A549 (cell line): ENCODE measurements at regions not wholly inside any gene's neighbourhood (a gene's known extent, or its start where the extent isn't known, plus 50 kb on each side); places are given as distances from the start of the nearest gene placed in this dataset.

Experiments used
- BHLHE40 ChIP-seq: IDR thresholded peaks from 2 replicates; pipeline ENCODE4 v1.6.1; 2012; ENCODE audit warnings: low read depth, low read length, inconsistent platforms
- ESRRA ChIP-seq: fragments of 150-350 bp; IDR thresholded peaks from 2 replicates; pipeline ENCODE4 v1.6.1; 2014; ENCODE audit warnings: mild to moderate bottlenecking, low read length, borderline replicate concordance
- KDM1A ChIP-seq: fragments of 200-600 bp; sonication (generic); IDR thresholded peaks from 2 replicates; pipeline ENCODE4 v1.6.1; 2016; ENCODE audit warnings: low read depth, mild to moderate bottlenecking
- MYC ChIP-seq: IDR thresholded peaks from 2 replicates; pipeline ENCODE4 v1.6.1; 2012; ENCODE audit warnings: mild to moderate bottlenecking, inconsistent platforms, low read length, improper control_type of control experiment, borderline replicate concordance
- RAD21 ChIP-seq, 2 experiments: fragments of >200 bp in 1 of 2; sonication (Bioruptor Twin) in 1 of 2; formaldehyde crosslinking in 1 of 2; IDR thresholded peaks in 1 of 2; conservative IDR thresholded peaks in 1 of 2; 2 replicates in 1 of 2; 3 replicates in 1 of 2; pipeline ENCODE4 v1.6.1; 2012 to 2018; ENCODE audit warnings: inconsistent platforms in 1 of 2
- RCOR1 ChIP-seq: fragments of 150-350 bp; IDR thresholded peaks from 2 replicates; pipeline ENCODE4 v1.6.1; 2014; ENCODE audit warnings: antibody characterized with exemption, low read length, low read depth
- TFCP2L1 ChIP-seq: fragments of 250-450 bp; sonication (Bioruptor Pico); IDR thresholded peaks from 2 replicates; pipeline ENCODE4 v1.5.0; 2021; ENCODE audit warnings: mild to moderate bottlenecking
- TF ChIP-seq, protein P1 (sequence below): fragments of 200-600 bp; sonication (generic); IDR thresholded peaks from 2 replicates; pipeline ENCODE4 v1.6.1; 2016; ENCODE audit warnings: antibody characterized with exemption, mild to moderate bottlenecking, moderate library complexity
- TF ChIP-seq, protein P2 (sequence below): fragments of >200 bp; sonication (Bioruptor Twin); formaldehyde crosslinking; IDR thresholded peaks from 3 replicates; pipeline ENCODE4 v1.5.1; 2016
- TF ChIP-seq, protein P3 (sequence below): fragments of 250-450 bp; sonication (Bioruptor Pico); IDR thresholded peaks from 2 replicates; pipeline ENCODE4 v1.5.0; 2021; ENCODE audit warnings: mild to moderate bottlenecking, moderate library complexity, borderline replicate concordance
- TF ChIP-seq, protein P4 (sequence below): IDR thresholded peaks from 2 replicates; pipeline ENCODE4 v1.6.1; 2012
- TF ChIP-seq, protein P5 (sequence below): IDR thresholded peaks from 2 replicates; pipeline ENCODE4 v1.6.1; 2012

DNA sequence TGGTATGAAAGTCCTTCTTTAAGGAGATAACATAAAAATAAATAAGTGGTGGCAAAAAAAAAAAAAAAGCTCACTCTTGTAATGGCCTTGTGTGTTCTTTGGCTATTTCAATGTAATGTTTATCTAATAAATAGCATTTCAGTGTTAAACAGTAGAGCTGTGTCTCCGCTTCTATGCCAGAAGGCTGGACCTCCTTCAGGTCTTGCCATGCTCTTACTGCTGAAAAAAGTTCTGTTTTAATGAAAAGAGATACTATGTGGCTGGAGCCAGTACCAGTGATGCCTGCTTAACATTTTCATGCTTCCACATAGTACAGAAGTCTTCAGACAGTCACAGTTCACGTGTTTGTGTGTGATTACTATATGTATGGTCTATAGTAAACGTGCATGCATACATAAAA, 74.1 kb upstream of the PRICKLE1 start:
- TF ChIP-seq RAD21 (conservative IDR thresholded peaks at IDR 0.05 in 1 of 2, IDR thresholded peaks at IDR 0.05 in 1 of 2) (no peak), MYC (no peak), KDM1A (no peak), BHLHE40 (no peak), RCOR1 (no peak), TFCP2L1 (CRISPR knock-in tag) (no peak), ESRRA (no peak)
- TF ChIP-seq, protein P1, sequence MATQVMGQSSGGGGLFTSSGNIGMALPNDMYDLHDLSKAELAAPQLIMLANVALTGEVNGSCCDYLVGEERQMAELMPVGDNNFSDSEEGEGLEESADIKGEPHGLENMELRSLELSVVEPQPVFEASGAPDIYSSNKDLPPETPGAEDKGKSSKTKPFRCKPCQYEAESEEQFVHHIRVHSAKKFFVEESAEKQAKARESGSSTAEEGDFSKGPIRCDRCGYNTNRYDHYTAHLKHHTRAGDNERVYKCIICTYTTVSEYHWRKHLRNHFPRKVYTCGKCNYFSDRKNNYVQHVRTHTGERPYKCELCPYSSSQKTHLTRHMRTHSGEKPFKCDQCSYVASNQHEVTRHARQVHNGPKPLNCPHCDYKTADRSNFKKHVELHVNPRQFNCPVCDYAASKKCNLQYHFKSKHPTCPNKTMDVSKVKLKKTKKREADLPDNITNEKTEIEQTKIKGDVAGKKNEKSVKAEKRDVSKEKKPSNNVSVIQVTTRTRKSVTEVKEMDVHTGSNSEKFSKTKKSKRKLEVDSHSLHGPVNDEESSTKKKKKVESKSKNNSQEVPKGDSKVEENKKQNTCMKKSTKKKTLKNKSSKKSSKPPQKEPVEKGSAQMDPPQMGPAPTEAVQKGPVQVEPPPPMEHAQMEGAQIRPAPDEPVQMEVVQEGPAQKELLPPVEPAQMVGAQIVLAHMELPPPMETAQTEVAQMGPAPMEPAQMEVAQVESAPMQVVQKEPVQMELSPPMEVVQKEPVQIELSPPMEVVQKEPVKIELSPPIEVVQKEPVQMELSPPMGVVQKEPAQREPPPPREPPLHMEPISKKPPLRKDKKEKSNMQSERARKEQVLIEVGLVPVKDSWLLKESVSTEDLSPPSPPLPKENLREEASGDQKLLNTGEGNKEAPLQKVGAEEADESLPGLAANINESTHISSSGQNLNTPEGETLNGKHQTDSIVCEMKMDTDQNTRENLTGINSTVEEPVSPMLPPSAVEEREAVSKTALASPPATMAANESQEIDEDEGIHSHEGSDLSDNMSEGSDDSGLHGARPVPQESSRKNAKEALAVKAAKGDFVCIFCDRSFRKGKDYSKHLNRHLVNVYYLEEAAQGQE, result no peak
- TF ChIP-seq, protein P2, sequence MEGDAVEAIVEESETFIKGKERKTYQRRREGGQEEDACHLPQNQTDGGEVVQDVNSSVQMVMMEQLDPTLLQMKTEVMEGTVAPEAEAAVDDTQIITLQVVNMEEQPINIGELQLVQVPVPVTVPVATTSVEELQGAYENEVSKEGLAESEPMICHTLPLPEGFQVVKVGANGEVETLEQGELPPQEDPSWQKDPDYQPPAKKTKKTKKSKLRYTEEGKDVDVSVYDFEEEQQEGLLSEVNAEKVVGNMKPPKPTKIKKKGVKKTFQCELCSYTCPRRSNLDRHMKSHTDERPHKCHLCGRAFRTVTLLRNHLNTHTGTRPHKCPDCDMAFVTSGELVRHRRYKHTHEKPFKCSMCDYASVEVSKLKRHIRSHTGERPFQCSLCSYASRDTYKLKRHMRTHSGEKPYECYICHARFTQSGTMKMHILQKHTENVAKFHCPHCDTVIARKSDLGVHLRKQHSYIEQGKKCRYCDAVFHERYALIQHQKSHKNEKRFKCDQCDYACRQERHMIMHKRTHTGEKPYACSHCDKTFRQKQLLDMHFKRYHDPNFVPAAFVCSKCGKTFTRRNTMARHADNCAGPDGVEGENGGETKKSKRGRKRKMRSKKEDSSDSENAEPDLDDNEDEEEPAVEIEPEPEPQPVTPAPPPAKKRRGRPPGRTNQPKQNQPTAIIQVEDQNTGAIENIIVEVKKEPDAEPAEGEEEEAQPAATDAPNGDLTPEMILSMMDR, result no peak
- TF ChIP-seq, protein P3, sequence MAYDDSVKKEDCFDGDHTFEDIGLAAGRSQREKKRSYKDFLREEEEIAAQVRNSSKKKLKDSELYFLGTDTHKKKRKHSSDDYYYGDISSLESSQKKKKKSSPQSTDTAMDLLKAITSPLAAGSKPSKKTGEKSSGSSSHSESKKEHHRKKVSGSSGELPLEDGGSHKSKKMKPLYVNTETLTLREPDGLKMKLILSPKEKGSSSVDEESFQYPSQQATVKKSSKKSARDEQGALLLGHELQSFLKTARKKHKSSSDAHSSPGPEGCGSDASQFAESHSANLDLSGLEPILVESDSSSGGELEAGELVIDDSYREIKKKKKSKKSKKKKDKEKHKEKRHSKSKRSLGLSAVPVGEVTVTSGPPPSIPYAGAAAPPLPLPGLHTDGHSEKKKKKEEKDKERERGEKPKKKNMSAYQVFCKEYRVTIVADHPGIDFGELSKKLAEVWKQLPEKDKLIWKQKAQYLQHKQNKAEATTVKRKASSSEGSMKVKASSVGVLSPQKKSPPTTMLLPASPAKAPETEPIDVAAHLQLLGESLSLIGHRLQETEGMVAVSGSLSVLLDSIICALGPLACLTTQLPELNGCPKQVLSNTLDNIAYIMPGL (CRISPR knock-in tag), result no peak
- TF ChIP-seq, protein P4, sequence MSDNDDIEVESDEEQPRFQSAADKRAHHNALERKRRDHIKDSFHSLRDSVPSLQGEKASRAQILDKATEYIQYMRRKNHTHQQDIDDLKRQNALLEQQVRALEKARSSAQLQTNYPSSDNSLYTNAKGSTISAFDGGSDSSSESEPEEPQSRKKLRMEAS, result no peak
- TF ChIP-seq, protein P5, sequence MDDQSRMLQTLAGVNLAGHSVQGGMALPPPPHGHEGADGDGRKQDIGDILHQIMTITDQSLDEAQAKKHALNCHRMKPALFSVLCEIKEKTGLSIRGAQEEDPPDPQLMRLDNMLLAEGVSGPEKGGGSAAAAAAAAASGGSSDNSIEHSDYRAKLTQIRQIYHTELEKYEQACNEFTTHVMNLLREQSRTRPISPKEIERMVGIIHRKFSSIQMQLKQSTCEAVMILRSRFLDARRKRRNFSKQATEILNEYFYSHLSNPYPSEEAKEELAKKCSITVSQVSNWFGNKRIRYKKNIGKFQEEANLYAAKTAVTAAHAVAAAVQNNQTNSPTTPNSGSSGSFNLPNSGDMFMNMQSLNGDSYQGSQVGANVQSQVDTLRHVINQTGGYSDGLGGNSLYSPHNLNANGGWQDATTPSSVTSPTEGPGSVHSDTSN, result no peak
